ENCODE measurements at regions not wholly inside any gene's neighbourhood (a gene's known extent, or its start where the extent isn't known, plus 50 kb on each side); places are given as distances from the start of the nearest gene placed in this dataset.
"Not testable (repeated sequence)": the region's sequence is repeated elsewhere in the genome, so short reads cannot be mapped to it uniquely, and the experiment has no call there.

GRCh38 chr5:131001507-131001906, 163.5 kb downstream of the HINT1 start:
- DNase-seq, result no peak

GRCh38 chr5:131000289-131000688, 164.8 kb downstream of the HINT1 start:
- DNase-seq, result no peak

- DNase-seq, result not testable (repeated sequence)
Observed at GRCh38 chr5:130996720-130997119, 168.3 kb downstream of the HINT1 start.

- DNase-seq, result no peak
Observed at GRCh38 chr5:130995851-130996250, 169.2 kb downstream of the HINT1 start.

GRCh38 chr5:130995254-130995515, 169.9 kb downstream of the HINT1 start:
- DNase-seq, result no peak

GRCh38 chr5:130994496-130995253, 170.4 kb downstream of the HINT1 start:
- no peak for DNase-seq

- no peak for DNase-seq
Observed at GRCh38 chr5:130992621-130993020, 172.4 kb downstream of the HINT1 start.

GRCh38 chr5:130992095-130992494, 173.0 kb downstream of the HINT1 start:
- DNase-seq, result no peak

- no peak for DNase-seq
Observed at GRCh38 chr5:130985776-130986175, 179.3 kb downstream of the HINT1 start.

GRCh38 chr5:130981663-130982062, 183.4 kb downstream of the HINT1 start:
- DNase-seq, result no peak

GRCh38 chr5:130978475-130978874, 186.6 kb downstream of the HINT1 start:
- DNase-seq, result no peak

- no peak for DNase-seq
Observed at GRCh38 chr5:130976493-130976892, 188.6 kb downstream of the HINT1 start.

- no peak for DNase-seq
Observed at GRCh38 chr5:130975847-130976246, 189.2 kb downstream of the HINT1 start.

GRCh38 chr5:130975299-130975698, 189.8 kb downstream of the HINT1 start:
- no peak for DNase-seq

GRCh38 chr5:130974021-130974683, 190.9 kb downstream of the HINT1 start:
- no peak for DNase-seq

- DNase-seq, result no peak
Observed at GRCh38 chr5:130966990-130967525, 198.0 kb downstream of the HINT1 start.

- no peak for DNase-seq
Observed at GRCh38 chr5:130965920-130966319, 199.1 kb downstream of the HINT1 start.

GRCh38 chr5:130965360-130965759, 199.7 kb downstream of the HINT1 start:
- DNase-seq, result no peak

- DNase-seq, result no peak
Observed at GRCh38 chr5:130964231-130965202, 200.5 kb downstream of the HINT1 start.

- DNase-seq, result no peak
Observed at GRCh38 chr5:130963798-130964197, 201.3 kb downstream of the HINT1 start.

GRCh38 chr5:130957151-130957550, 207.9 kb downstream of the HINT1 start:
- no peak for DNase-seq

GRCh38 chr5:130955041-130955440, 210.0 kb downstream of the HINT1 start:
- DNase-seq, result no peak

GRCh38 chr5:130954336-130954735, 210.7 kb downstream of the HINT1 start:
- DNase-seq, result no peak
